KMS-11 (cell line): ENCODE measurements at regions not wholly inside any gene's neighbourhood (a gene's known extent, or its start where the extent isn't known, plus 50 kb on each side); places are given as distances from the start of the nearest gene placed in this dataset.

Source experiments
- H2AFZ ChIP-seq: fragments of 200-600 bp; sonication (generic); 2 replicates; pipeline ENCODE4 v1.6.1; 2016; ENCODE audit warnings: antibody characterized with exemption, mixed run types, low read depth
- H3K27ac ChIP-seq: fragments of 200-600 bp; sonication (generic); 2 replicates; pipeline ENCODE4 v1.6.1; 2016; ENCODE audit warnings: mild to moderate bottlenecking, mixed run types
- H3K27me3 ChIP-seq: fragments of 200-600 bp; sonication (generic); 2 replicates; pipeline ENCODE4 v1.6.1; 2017; ENCODE audit warnings: mild to moderate bottlenecking, low read depth, mixed run types, moderate library complexity; ENCODE audit not compliant: insufficient read depth
- H3K36me3 ChIP-seq: fragments of 200-600 bp; sonication (generic); 2 replicates; pipeline ENCODE4 v1.6.1; 2017; ENCODE audit warnings: mild to moderate bottlenecking, mixed run types; ENCODE audit not compliant: insufficient read depth
- H3K4me1 ChIP-seq: fragments of 200-600 bp; sonication (generic); 2 replicates; pipeline ENCODE4 v1.6.1; 2016; ENCODE audit warnings: mild to moderate bottlenecking, low read depth, mixed run types; ENCODE audit not compliant: poor library complexity, severe bottlenecking
- H3K4me2 ChIP-seq: fragments of 200-600 bp; sonication (generic); 2 replicates; pipeline ENCODE4 v1.7.0; 2016; ENCODE audit warnings: mild to moderate bottlenecking, mixed run types
- H3K4me3 ChIP-seq: fragments of 200-600 bp; sonication (generic); IDR thresholded peaks from 2 replicates; pipeline ENCODE4 v1.6.1; 2017; ENCODE audit warnings: low read depth, low read length, mixed read lengths; ENCODE audit not compliant: insufficient read depth
- H3K79me2 ChIP-seq: fragments of 200-600 bp; sonication (generic); 2 replicates; pipeline ENCODE4 v1.6.1; 2016; ENCODE audit warnings: low read depth, mixed run types; ENCODE audit not compliant: insufficient read depth
- H3K9ac ChIP-seq: fragments of 200-600 bp; sonication (generic); 2 replicates; pipeline ENCODE4 v1.6.1; 2016; ENCODE audit warnings: mild to moderate bottlenecking, mixed run types
- H4K20me1 ChIP-seq: fragments of 200-600 bp; sonication (generic); 2 replicates; pipeline ENCODE4 v1.6.1; 2016; ENCODE audit warnings: mild to moderate bottlenecking, mixed run types; ENCODE audit not compliant: insufficient read depth
- CTCF ChIP-seq: fragments of 200-600 bp; sonication (generic); conservative IDR thresholded peaks from 2 replicates; pipeline ENCODE4 v1.6.1; 2017; ENCODE audit warnings: low read depth, mild to moderate bottlenecking, antibody characterized with exemption, low read length, moderate library complexity, mixed read lengths

- H2AFZ ChIP-seq: no peak overlapping the region
- no peaks in the 10 kb centered on the region for H4K20me1 ChIP-seq
- H3K36me3 ChIP-seq: no peaks in the 10 kb centered on the region
- H3K27ac ChIP-seq: no peak overlapping the region
- TF ChIP-seq CTCF: no peak
- no peaks in the 10 kb centered on the region for H3K4me1 ChIP-seq
- no peak overlapping the region for H3K4me2 ChIP-seq
- H3K27me3 ChIP-seq: no peaks in the 10 kb centered on the region
- no peak overlapping the region for H3K4me3 ChIP-seq
- no peak overlapping the region for H3K9ac ChIP-seq
- H3K79me2 ChIP-seq: no peaks in the 10 kb centered on the region
Measured at GRCh38 chr1:80931178-80931577, 869.6 kb upstream of the ADGRL2 start.

- Histone ChIP-seq H3K9ac (no peak overlapping the region), H3K79me2 (no peaks in the 10 kb centered on the region), H3K27ac (no peak overlapping the region), H3K36me3 (no peaks in the 10 kb centered on the region), H3K4me1 (no peaks in the 10 kb centered on the region), H3K4me2 (no peak overlapping the region), H2AFZ (no peak overlapping the region), H4K20me1 (no peaks in the 10 kb centered on the region), H3K4me3 (no peak overlapping the region), H3K27me3 (no peaks in the 10 kb centered on the region)
- TF ChIP-seq CTCF: no peak
Measured at GRCh38 chr1:80929868-80930508, 870.7 kb upstream of the ADGRL2 start.

GRCh38 chr1:80926531-80926930 is 874.2 kb upstream of the ADGRL2 start:
- H3K27ac ChIP-seq: no peak overlapping the region
- TF ChIP-seq CTCF: no peak

GRCh38 chr1:80925130-80925805 is 875.5 kb upstream of the ADGRL2 start:
- Histone ChIP-seq H3K4me1 (no peaks in the 10 kb centered on the region), H3K4me2 (no peak overlapping the region), H3K79me2 (no peaks in the 10 kb centered on the region), H3K36me3 (no peaks in the 10 kb centered on the region), H3K27me3 (no peaks in the 10 kb centered on the region), H3K4me3 (no peak overlapping the region), H4K20me1 (no peaks in the 10 kb centered on the region), H3K27ac (no peak overlapping the region), H2AFZ (no peak overlapping the region), H3K9ac (no peak overlapping the region)
- no peak for TF ChIP-seq CTCF

More at GRCh38 chr1:80926531-80926930, 874.2 kb upstream of the ADGRL2 start:
- H2AFZ ChIP-seq: no peak overlapping the region
- H3K79me2 ChIP-seq: no peaks in the 10 kb centered on the region
- H4K20me1 ChIP-seq: no peaks in the 10 kb centered on the region
- H3K36me3 ChIP-seq: no peaks in the 10 kb centered on the region
- H3K4me3 ChIP-seq: no peak overlapping the region
- no peak overlapping the region for H3K9ac ChIP-seq
- no peaks in the 10 kb centered on the region for H3K27me3 ChIP-seq
- H3K4me1 ChIP-seq: no peaks in the 10 kb centered on the region
- no peak overlapping the region for H3K4me2 ChIP-seq
